Loucy (cell line): ENCODE measurements at regions not wholly inside any gene's neighbourhood (a gene's known extent, or its start where the extent isn't known, plus 50 kb on each side); places are given as distances from the start of the nearest gene placed in this dataset.

ENCODE experiments used
- CTCF ChIP-seq: fragments of 200-600 bp; sonication (generic); conservative IDR thresholded peaks from 2 replicates; pipeline ENCODE4 v1.5.1; 2014; ENCODE audit warnings: mild to moderate bottlenecking, antibody characterized with exemption, low read length
- EZH2phosphoT487 ChIP-seq: fragments of 200-600 bp; IDR thresholded peaks from 2 replicates; pipeline ENCODE4 v1.6.1; 2018; ENCODE audit warnings: antibody characterized with exemption, mild to moderate bottlenecking, moderate library complexity, borderline replicate concordance

GRCh38 chr15:79777916-79778315, 118.9 kb downstream of the MTHFS start:
- TF ChIP-seq CTCF (no peak), EZH2phosphoT487 (no peak)
